ENCODE measurements at regions not wholly inside any gene's neighbourhood (a gene's known extent, or its start where the extent isn't known, plus 50 kb on each side); places are given as distances from the start of the nearest gene placed in this dataset.

DNA sequence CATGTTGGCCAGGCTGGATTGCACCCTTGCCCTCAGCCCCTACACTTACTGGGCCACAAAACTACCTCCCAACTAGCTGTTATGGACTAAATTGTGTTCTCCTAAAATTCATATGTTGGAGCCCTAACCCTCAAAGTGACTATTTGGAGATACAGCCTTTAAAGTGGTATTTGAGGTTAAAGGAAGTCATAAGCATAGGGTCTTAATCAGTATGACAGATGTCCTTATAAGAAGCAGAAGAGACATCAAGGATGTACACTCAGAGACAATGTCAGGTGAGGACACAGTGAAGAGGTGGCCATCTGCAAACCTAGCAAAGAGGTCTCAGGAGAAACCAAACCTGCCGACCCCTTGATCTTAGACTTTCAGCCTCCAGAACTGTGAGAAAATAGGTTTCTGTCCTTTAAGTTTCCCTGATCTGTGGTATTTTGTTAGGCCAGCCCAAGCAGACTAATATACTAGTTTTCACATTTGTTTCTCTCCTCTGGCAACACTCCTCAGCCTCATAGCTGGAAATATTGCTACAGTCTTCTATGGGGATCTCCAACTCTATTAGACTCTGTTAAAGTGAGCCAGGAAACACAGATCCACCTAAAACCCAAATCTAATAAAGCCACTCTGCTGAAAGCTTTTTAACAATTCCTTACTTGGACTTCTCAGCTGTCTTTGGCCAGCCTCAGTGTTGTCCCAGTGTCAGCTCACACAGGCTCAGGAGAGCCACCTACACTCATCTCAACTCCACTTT, 256.5 kb downstream of the TBC1D4 start:
- Histone ChIP-seq H4K20me1 (ENCODE audit: low read depth) (no peaks in the 10 kb centered on the region), H3K4me3 (no peak overlapping the region), H3K27me3 (no peaks in the 10 kb centered on the region), H3K36me3 (no peaks in the 10 kb centered on the region), H3K79me2 (ENCODE audit: low read depth) (no peaks in the 10 kb centered on the region), H3K9me3 (ENCODE audit: low read depth) (no peaks in the 10 kb centered on the region), H3K27ac (no peak overlapping the region), H3K4me1 (no peaks in the 10 kb centered on the region), H3K9ac (no peak overlapping the region), H2AFZ (replicated peaks) (no peak overlapping the region), H3K4me2 (no peak overlapping the region), H3F3A (ENCODE audit: low read depth) (no peaks in the 10 kb centered on the region)
- Mint-ChIP-seq H3K4me1 (no peaks in the 10 kb centered on the region), H3K27me3 (ENCODE audit: insufficient read depth, low read depth) (peaks cover 8% of the 10 kb centered on the region), H3K9me3 (peaks cover 16% of the 10 kb centered on the region), H3K4me3 (no peak overlapping the region), H3K27ac (no peak overlapping the region), H3K36me3 (peaks cover 8% of the 10 kb centered on the region)
- TF ChIP-seq EZH2 (IDR thresholded peaks at IDR 0.05) (no peak), EZH2phosphoT487 (IDR thresholded peaks at IDR 0.05) (no peak)
- TF ChIP-seq, protein P1, sequence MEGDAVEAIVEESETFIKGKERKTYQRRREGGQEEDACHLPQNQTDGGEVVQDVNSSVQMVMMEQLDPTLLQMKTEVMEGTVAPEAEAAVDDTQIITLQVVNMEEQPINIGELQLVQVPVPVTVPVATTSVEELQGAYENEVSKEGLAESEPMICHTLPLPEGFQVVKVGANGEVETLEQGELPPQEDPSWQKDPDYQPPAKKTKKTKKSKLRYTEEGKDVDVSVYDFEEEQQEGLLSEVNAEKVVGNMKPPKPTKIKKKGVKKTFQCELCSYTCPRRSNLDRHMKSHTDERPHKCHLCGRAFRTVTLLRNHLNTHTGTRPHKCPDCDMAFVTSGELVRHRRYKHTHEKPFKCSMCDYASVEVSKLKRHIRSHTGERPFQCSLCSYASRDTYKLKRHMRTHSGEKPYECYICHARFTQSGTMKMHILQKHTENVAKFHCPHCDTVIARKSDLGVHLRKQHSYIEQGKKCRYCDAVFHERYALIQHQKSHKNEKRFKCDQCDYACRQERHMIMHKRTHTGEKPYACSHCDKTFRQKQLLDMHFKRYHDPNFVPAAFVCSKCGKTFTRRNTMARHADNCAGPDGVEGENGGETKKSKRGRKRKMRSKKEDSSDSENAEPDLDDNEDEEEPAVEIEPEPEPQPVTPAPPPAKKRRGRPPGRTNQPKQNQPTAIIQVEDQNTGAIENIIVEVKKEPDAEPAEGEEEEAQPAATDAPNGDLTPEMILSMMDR (IDR thresholded peaks at IDR 0.05) = no peak
- DNase-seq (ENCODE audit: low spot score) = no peak

DNA sequence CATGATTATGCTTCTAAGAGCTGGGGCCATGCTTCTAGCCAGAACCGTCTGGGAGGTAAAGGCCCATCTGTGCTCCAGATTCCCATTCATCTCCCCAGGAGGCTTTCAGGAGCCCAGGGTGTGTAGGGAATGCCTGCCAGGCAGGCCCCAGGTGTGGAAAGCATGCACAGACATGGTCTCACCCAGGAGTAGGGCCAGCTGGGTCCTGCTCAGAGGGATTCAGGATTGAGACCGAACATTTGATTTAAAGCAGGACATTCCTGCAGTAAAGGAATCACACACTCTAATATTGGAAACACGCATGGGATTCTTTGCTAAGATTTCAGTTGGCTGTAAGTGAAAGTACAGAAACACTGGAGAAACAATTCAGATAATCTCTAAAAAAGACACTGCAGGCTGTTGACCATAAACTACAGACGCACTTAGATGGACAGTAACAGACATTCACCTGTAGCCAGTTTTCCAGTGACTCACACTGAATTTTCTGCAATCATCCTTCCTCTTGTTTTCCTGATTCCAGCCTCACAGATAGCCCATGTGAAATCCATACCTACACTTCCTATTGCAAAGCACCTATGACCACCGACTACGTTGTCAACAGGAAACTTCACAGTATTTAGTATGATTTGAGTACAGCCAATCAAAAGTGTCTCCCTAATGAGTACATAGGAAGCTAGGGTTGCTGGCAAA, 257.8 kb downstream of the TBC1D4 start:
- Mint-ChIP-seq H3K4me1 (peaks cover 8% of the 10 kb centered on the region), H3K9me3 (peaks cover 16% of the 10 kb centered on the region)
- DNase-seq (ENCODE audit: low spot score) = no peak

DNA sequence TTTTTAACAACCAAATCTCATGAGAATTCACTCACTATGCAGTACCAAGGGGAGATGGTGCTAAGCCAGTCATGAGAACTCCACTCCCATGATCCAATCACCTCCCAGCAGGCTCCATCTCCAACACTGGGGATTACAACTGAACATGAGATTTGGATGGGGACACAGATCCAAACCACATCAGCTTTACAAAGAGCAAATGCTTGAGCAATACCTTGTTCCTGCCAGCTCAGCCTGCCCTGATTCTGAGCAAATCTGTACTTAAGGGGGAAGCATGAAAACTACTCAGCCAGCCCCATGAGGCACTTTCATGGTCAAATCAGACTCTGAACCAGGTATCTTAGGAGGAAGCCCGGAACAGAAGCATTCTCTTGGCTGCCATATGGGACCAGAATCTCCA, 259.9 kb downstream of the TBC1D4 start:
- H3K79me2 ChIP-seq (ENCODE audit: low read depth) = no peaks in the 10 kb centered on the region
- peaks cover 8% of the 10 kb centered on the region for H3K36me3 Mint-ChIP-seq
- H3K27me3 Mint-ChIP-seq (ENCODE audit: insufficient read depth, low read depth) = peaks cover 11% of the 10 kb centered on the region
- no peak for TF ChIP-seq EZH2phosphoT487 (IDR thresholded peaks at IDR 0.05)
- TF ChIP-seq, protein P1 (IDR thresholded peaks at IDR 0.05) = no peak
- no peak for TF ChIP-seq EZH2 (IDR thresholded peaks at IDR 0.05)
- no peak overlapping the region for H2AFZ ChIP-seq (replicated peaks)
- H3K4me2 ChIP-seq = no peak overlapping the region
- H3K9me3 Mint-ChIP-seq = peaks cover 11% of the 10 kb centered on the region
- H3K36me3 ChIP-seq = no peaks in the 10 kb centered on the region
- H3K4me1 ChIP-seq = no peaks in the 10 kb centered on the region
- H3K9me3 ChIP-seq (ENCODE audit: low read depth) = no peaks in the 10 kb centered on the region
- H4K20me1 ChIP-seq (ENCODE audit: low read depth) = no peaks in the 10 kb centered on the region
- DNase-seq (ENCODE audit: low spot score) = no peak
- no peak overlapping the region for H3K27ac ChIP-seq
- peaks cover 24% of the 10 kb centered on the region for H3K4me1 Mint-ChIP-seq
- H3K9ac ChIP-seq = no peak overlapping the region
- no peak overlapping the region for H3K4me3 ChIP-seq
- no peaks in the 10 kb centered on the region for H3F3A ChIP-seq (ENCODE audit: low read depth)
- H3K27me3 ChIP-seq = no peaks in the 10 kb centered on the region
- no peak overlapping the region for H3K4me3 Mint-ChIP-seq
- H3K27ac Mint-ChIP-seq = no peak overlapping the region

More for the DNA sequence above, 257.8 kb downstream of the TBC1D4 start:
- no peaks in the 10 kb centered on the region for H3K36me3 ChIP-seq
- peaks cover 8% of the 10 kb centered on the region for H3K36me3 Mint-ChIP-seq
- no peaks in the 10 kb centered on the region for H3K79me2 ChIP-seq (ENCODE audit: low read depth)
- H3K27ac ChIP-seq = no peak overlapping the region
- H3K4me3 ChIP-seq = no peak overlapping the region
- H3K4me3 Mint-ChIP-seq = no peak overlapping the region
- no peak overlapping the region for H2AFZ ChIP-seq (replicated peaks)
- TF ChIP-seq, protein P1 (IDR thresholded peaks at IDR 0.05) = no peak
- TF ChIP-seq EZH2 (IDR thresholded peaks at IDR 0.05) = no peak
- TF ChIP-seq EZH2phosphoT487 (IDR thresholded peaks at IDR 0.05) = no peak
- no peaks in the 10 kb centered on the region for H3K27me3 ChIP-seq
- no peak overlapping the region for H3K27ac Mint-ChIP-seq
- no peak overlapping the region for H3K4me2 ChIP-seq
- H3K27me3 Mint-ChIP-seq (ENCODE audit: insufficient read depth, low read depth) = peaks cover 11% of the 10 kb centered on the region
- no peak overlapping the region for H3K9ac ChIP-seq
- H3K4me1 ChIP-seq = no peaks in the 10 kb centered on the region
- H4K20me1 ChIP-seq (ENCODE audit: low read depth) = no peaks in the 10 kb centered on the region
- H3F3A ChIP-seq (ENCODE audit: low read depth) = no peaks in the 10 kb centered on the region
- no peaks in the 10 kb centered on the region for H3K9me3 ChIP-seq (ENCODE audit: low read depth)

Measured in neural progenitor cell (in vitro differentiated cells).